ENCODE measurements at regions not wholly inside any gene's neighbourhood (a gene's known extent, or its start where the extent isn't known, plus 50 kb on each side); places are given as distances from the start of the nearest gene placed in this dataset.

GRCh38 chr3:189119950-189120349 lies 51.8 kb upstream of the TPRG1 start:
- TF ChIP-seq CTCF (IDR thresholded peaks at IDR 0.05; ENCODE audit: insufficient read depth, low read length, poor library complexity, severe bottlenecking) (no peak), EZH2phosphoT487 (conservative IDR thresholded peaks at IDR 0.05; ENCODE audit: low read length) (no peak)
